Ovary (tissue), 7 donors: ENCODE measurements at regions not wholly inside any gene's neighbourhood (a gene's known extent, or its start where the extent isn't known, plus 50 kb on each side); places are given as distances from the start of the nearest gene placed in this dataset.

Experiments
- DNase-seq, 5 donors: peaks; one replicate each; pipeline ENCODE4 v3.0.0-alpha.2; 2019 to 2020
- H3K27ac ChIP-seq, 2 donors: fragments of 200-600 bp; one replicate each; pipeline versions ENCODE4 v1.5.1 to v1.8.0; 2019 to 2022
- H3K27me3 ChIP-seq: fragments of 200-600 bp; one replicate; pipeline ENCODE4 v1.8.0; 2022
- H3K36me3 ChIP-seq: fragments of 200-600 bp; sonication (generic); one replicate; pipeline ENCODE4 v1.5.1; 2019
- H3K4me1 ChIP-seq: one replicate; pipeline ENCODE4 v1.8.1; 2013; ENCODE audit warnings: mild to moderate bottlenecking, moderate library complexity; ENCODE audit not compliant: insufficient read depth
- H3K4me3 ChIP-seq: fragments of 200-600 bp; sonication (generic); one replicate; pipeline ENCODE4 v1.5.1; 2017
- H3K9me3 ChIP-seq, 2 donors: fragments of 200-600 bp in 1 of 2; sonication (generic) in 1 of 2; one replicate each; pipeline versions ENCODE4 v1.5.1 to v1.8.1; 2013 to 2019; ENCODE audit warnings: mild to moderate bottlenecking in 1 of 2, moderate library complexity in 1 of 2
- EP300 ChIP-seq: sonication (generic); formaldehyde crosslinking; IDR thresholded peaks from one replicate; pipeline ENCODE4 v1.6.1; 2017; ENCODE audit warnings: antibody characterized with exemption
- POLR2A ChIP-seq: fragments of 450-650 bp; IDR thresholded peaks from one replicate; pipeline ENCODE4 v1.6.1; 2017; ENCODE audit warnings: antibody characterized with exemption, mild to moderate bottlenecking, moderate library complexity
- WGBS, 3 donors: extraction: QIAGEN DNeasy Blood & Tissue Kit in 1 of 3; methylation state at CpG; one replicate each; pipeline versions ENCODE4 v1.1.5 to v1.1.7; 2013 to 2017; 5-methylcytosine and 5-hydroxymethylcytosine counted together
- intact Hi-C, 4 donors: fragments of 100-400 bp; cut with DNase I; formaldehyde crosslinking; loops; one replicate each; pipeline versions ENCODE4 v1.11.0 to v1.15.1; 2022 to 2023
- TF ChIP-seq, protein P1 (sequence below), 3 donors: fragments of 450-650 bp in 2 of 3; fragments of 200-600 bp in 1 of 3; IDR thresholded peaks; one replicate each; pipeline versions ENCODE4 v1.5.1 to v1.8.0; 2016 to 2022; ENCODE audit warnings: antibody characterized with exemption in 3 of 3, mild to moderate bottlenecking in 1 of 3
- donor health status: DM: no; HTN: no; CAD: no; lungs with moderate emphysema.
- donor health status: DM: no; HTN: no; CAD: no.
- donor health status: Bipolar disorder and iron deficiency.
- donor health status: DM: no; HTN: no; CAD: no.
- donor health status: DM: yes; HTN: yes; CAD: no.

DNA sequence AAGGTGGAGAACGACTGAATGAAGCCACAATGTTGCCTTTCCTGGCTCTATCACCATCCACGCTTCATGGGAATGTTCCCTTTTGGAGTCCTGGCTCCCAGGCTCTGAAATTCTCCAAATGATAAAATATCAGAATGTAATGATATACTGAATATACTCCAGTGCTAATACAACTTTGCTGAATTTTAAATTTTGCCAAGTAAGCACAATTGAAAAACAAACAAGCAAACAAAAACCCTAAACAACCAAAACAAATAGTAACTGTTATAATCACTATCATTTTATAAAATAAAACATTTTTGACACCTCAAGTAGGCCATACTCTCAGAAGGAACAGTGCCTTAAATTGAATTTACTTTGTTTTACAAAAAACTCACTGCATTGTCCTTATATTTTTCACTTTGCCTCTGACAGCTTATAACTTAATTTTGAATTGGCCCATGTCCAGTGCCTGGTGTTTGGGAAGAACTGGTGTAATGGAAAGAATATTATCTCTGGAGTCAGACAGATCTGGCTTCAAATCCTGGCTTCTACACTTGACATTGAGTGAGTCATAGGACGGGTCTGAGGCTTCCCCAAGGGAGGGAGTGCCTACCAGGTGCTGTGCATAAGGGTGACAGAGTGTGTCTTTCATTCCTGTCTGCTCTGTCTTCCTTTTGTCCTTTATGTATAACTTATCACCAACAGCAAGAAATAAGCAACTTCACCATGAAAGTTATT is 698.3 kb downstream of the EPM2A start:
- no peaks in the 10 kb centered on the region for H3K9me3 ChIP-seq
- H3K4me3 ChIP-seq, result no peak overlapping the region
- WGBS, 3 donors, result 57 to 69% (median 58%) methylated on average over 3 of the region's 3 CpGs
- no peaks in the 10 kb centered on the region for H3K4me1 ChIP-seq
- TF ChIP-seq POLR2A (no peak), EP300 (no peak)
- TF ChIP-seq, protein P1, sequence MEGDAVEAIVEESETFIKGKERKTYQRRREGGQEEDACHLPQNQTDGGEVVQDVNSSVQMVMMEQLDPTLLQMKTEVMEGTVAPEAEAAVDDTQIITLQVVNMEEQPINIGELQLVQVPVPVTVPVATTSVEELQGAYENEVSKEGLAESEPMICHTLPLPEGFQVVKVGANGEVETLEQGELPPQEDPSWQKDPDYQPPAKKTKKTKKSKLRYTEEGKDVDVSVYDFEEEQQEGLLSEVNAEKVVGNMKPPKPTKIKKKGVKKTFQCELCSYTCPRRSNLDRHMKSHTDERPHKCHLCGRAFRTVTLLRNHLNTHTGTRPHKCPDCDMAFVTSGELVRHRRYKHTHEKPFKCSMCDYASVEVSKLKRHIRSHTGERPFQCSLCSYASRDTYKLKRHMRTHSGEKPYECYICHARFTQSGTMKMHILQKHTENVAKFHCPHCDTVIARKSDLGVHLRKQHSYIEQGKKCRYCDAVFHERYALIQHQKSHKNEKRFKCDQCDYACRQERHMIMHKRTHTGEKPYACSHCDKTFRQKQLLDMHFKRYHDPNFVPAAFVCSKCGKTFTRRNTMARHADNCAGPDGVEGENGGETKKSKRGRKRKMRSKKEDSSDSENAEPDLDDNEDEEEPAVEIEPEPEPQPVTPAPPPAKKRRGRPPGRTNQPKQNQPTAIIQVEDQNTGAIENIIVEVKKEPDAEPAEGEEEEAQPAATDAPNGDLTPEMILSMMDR (IDR thresholded peaks at IDR 0.05), result no peak
- no peaks in the 10 kb centered on the region for H3K27me3 ChIP-seq
- intact Hi-C loops, result no loop called here
- no peaks in the 10 kb centered on the region for H3K36me3 ChIP-seq
- no peak for DNase-seq
- H3K27ac ChIP-seq, result no peak overlapping the region

DNA sequence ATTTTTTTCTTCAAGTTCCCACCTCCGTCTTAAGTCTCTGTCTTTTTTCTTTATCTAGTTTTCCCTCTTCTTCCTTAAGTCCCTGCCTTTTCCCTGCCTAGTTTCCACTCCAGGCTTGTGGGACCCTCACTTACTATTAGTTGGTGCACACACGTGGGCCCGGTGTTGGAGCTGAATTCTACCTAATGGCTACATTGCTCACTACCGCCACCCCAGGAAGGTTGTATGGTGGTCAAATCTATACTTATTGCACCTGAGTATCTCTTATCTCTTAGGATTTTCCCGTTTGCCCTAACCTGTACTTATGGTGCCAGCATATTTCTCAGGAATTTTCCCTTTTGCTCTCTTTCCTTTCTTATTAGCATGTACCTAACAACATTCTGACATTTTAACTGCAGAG is 692.8 kb downstream of the EPM2A start:
- intact Hi-C loops, result no loop called here
- H3K27ac ChIP-seq, result no peak overlapping the region
- no peaks in the 10 kb centered on the region for H3K9me3 ChIP-seq
- no peaks in the 10 kb centered on the region for H3K27me3 ChIP-seq
- no peaks in the 10 kb centered on the region for H3K4me1 ChIP-seq
- 80 to 90% (median 83%) methylated on average over 5 of the region's 5 CpGs for WGBS, 3 donors
- H3K36me3 ChIP-seq, result no peaks in the 10 kb centered on the region
- TF ChIP-seq POLR2A (no peak), EP300 (no peak)
- TF ChIP-seq, protein P1 (IDR thresholded peaks at IDR 0.05), result no peak
- no peak for DNase-seq
- no peak overlapping the region for H3K4me3 ChIP-seq

DNA sequence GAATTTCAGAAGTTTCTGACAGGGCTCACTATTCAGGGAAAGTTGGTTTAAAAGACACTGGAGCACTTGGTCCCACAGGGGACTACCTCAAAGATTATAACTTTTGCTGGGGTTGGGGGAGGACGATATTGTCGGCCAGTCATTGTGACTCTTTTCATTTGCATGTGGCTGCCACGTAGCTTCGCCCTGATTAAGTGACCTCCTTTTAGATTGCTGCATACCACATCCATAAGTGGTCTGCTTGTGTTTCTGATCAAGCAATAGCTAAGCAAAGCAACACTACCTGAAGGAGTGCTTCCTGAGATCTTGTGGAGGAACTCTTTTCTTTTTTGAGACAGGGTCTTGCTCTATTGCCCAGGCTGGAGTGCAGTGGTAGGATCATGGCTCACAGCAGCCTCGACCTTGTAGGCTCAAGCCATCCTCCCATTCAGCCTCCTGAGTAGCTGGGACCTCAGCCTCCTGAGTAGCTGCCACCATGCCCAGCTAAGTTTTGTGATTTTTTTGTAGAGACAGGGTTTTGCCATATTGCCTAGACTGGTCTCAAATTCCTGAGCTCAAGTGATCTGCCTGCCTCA is 691.3 kb downstream of the EPM2A start:
- WGBS, 3 donors, result 89 to 91% (median 90%) methylated on average over 5 of the region's 5 CpGs
- H3K27ac ChIP-seq, result no peak overlapping the region
- no peaks in the 10 kb centered on the region for H3K9me3 ChIP-seq
- no peaks in the 10 kb centered on the region for H3K4me1 ChIP-seq
- H3K27me3 ChIP-seq, result no peaks in the 10 kb centered on the region
- no peak overlapping the region for H3K4me3 ChIP-seq
- intact Hi-C loops, result no loop called here
- no peak for DNase-seq
- no peaks in the 10 kb centered on the region for H3K36me3 ChIP-seq
- no peak for TF ChIP-seq EP300
- TF ChIP-seq, protein P1 (IDR thresholded peaks at IDR 0.05), result no peak
- no peak for TF ChIP-seq POLR2A

DNA sequence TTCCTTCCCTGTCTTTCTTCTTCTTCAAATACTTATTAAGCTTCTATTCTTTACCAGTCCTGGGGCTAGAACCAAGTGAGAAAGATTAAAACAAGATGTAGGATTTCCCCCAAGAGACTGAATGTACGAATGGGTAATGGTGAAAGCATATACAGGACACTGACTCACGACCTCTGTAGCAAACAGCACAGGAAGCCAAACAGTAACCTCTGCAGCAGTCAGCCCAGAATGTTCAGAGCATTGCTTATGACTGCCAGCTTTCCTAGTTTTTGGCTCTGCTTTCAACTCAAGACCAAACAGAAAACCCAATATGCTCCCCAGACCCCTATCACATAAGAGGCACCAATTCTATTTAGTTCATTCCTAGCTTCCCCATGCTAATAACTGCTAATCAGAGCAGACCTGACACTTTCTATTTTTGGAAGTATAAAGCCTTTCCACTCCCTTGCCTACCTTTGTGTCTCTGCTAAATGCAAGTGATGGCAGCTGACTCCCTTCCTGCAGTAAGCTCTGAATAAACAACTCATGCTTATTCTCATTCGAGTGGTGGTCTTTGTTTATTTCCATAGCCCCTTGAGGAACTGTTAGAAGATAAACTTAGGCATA is 690.6 kb downstream of the EPM2A start:
- intact Hi-C loops, result no loop called here
- H3K36me3 ChIP-seq, result no peaks in the 10 kb centered on the region
- H3K4me1 ChIP-seq, result no peaks in the 10 kb centered on the region
- H3K27me3 ChIP-seq, result no peaks in the 10 kb centered on the region
- 30 to 40% (median 36%) methylated on average over 3 of the region's 3 CpGs for WGBS, 3 donors
- H3K4me3 ChIP-seq, result no peak overlapping the region
- TF ChIP-seq EP300, result no peak
- TF ChIP-seq POLR2A, result no peak
- TF ChIP-seq, protein P1 (IDR thresholded peaks at IDR 0.05), result no peak
- DNase-seq, result no peak
- H3K27ac ChIP-seq, result no peak overlapping the region
- no peaks in the 10 kb centered on the region for H3K9me3 ChIP-seq
